ENCODE measurements at regions not wholly inside any gene's neighbourhood (a gene's known extent, or its start where the extent isn't known, plus 50 kb on each side); places are given as distances from the start of the nearest gene placed in this dataset.

DNA sequence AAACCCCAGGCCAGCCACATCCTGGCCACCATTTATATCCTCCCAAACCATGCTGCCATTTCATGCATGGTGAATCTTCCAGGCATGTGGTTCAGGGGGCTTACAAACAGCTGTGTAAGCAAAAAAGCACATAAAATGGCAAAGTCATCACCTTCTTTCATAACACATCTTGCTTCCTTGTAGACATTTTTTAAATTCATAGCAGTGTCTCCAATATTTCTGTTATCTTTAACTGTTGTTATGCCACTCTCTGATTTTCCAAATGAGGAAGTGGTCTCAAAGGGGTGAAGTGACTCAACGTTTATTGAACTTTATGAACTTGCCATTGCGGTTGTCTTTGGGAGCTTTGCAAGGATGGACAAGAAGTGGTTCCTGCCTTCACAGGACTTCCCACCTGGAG lies 264.4 kb downstream of the MEX3B start:
- TF ChIP-seq TAF1 (IDR thresholded peaks at IDR 0.05; ENCODE audit: borderline replicate concordance, insufficient read depth, low read length) (no peak), POLR2AphosphoS5 (IDR thresholded peaks at IDR 0.05; ENCODE audit: low read depth, low read length) (no peak), SIN3A (IDR thresholded peaks at IDR 0.05; ENCODE audit: borderline replicate concordance, insufficient read depth, low read length) (no peak), FOXP2 (optimal IDR thresholded peaks at IDR 0.05; ENCODE audit: borderline replicate concordance, extremely low read depth, extremely low read length, insufficient read depth) (no peak)
- TF ChIP-seq, protein P1, sequence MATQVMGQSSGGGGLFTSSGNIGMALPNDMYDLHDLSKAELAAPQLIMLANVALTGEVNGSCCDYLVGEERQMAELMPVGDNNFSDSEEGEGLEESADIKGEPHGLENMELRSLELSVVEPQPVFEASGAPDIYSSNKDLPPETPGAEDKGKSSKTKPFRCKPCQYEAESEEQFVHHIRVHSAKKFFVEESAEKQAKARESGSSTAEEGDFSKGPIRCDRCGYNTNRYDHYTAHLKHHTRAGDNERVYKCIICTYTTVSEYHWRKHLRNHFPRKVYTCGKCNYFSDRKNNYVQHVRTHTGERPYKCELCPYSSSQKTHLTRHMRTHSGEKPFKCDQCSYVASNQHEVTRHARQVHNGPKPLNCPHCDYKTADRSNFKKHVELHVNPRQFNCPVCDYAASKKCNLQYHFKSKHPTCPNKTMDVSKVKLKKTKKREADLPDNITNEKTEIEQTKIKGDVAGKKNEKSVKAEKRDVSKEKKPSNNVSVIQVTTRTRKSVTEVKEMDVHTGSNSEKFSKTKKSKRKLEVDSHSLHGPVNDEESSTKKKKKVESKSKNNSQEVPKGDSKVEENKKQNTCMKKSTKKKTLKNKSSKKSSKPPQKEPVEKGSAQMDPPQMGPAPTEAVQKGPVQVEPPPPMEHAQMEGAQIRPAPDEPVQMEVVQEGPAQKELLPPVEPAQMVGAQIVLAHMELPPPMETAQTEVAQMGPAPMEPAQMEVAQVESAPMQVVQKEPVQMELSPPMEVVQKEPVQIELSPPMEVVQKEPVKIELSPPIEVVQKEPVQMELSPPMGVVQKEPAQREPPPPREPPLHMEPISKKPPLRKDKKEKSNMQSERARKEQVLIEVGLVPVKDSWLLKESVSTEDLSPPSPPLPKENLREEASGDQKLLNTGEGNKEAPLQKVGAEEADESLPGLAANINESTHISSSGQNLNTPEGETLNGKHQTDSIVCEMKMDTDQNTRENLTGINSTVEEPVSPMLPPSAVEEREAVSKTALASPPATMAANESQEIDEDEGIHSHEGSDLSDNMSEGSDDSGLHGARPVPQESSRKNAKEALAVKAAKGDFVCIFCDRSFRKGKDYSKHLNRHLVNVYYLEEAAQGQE (IDR thresholded peaks at IDR 0.05; ENCODE audit: insufficient read depth in 1 of 2, low read depth in 2 of 2, low read length in 2 of 2), result no peak

All from PFSK-1 (cell line).